PC-9 (cell line): ENCODE measurements at regions not wholly inside any gene's neighbourhood (a gene's known extent, or its start where the extent isn't known, plus 50 kb on each side); places are given as distances from the start of the nearest gene placed in this dataset.

Source experiments
- BruUV-seq: library from RNA; stranded (reverse); fragments of 400-500 nt; replicated peaks from 2 replicates; lab custom pipeline; 2021; lab: Mats Ljungman, UMichigan
- CTCF ChIA-PET: fragments of 300-600 bp; sonication (Branson Sonifier 250); formaldehyde crosslinking; loops from one replicate; lab custom pipeline; 2022; ENCODE audit warnings: antibody characterized with exemption; lab: Charles Lee
- POLR2A ChIA-PET: fragments of 300-600 bp; sonication (Branson Sonifier 250); formaldehyde crosslinking; loops from one replicate; lab custom pipeline; 2022; ENCODE audit warnings: antibody characterized with exemption; ENCODE audit not compliant: unreplicated experiment; lab: Charles Lee
- DNase-seq, 2 experiments: peaks; one replicate each; pipeline versions ENCODE4 v3.0.0 to v3.0.0-alpha.2; 2015 to 2022; ENCODE audit warnings: mixed read lengths in 1 of 2
- H2AFZ ChIP-seq: fragments of 200-600 bp; sonication (generic); 2 replicates; pipeline ENCODE4 v1.8.1; 2017; ENCODE audit warnings: antibody characterized with exemption
- H3F3A ChIP-seq: fragments of 200-600 bp; sonication (generic); 2 replicates; pipeline ENCODE4 v1.8.1; 2017; ENCODE audit warnings: antibody characterized with exemption, mild to moderate bottlenecking, low read depth; ENCODE audit not compliant: insufficient read depth
- H3K27ac ChIP-seq: fragments of 200-600 bp; sonication (generic); 2 replicates; pipeline ENCODE4 v1.6.1; 2016; ENCODE audit warnings: mixed run types
- H3K27me3 ChIP-seq: fragments of 200-600 bp; sonication (generic); 2 replicates; pipeline ENCODE4 v1.6.1; 2016; ENCODE audit warnings: low read depth, mixed run types; ENCODE audit not compliant: insufficient read depth
- H3K36me3 ChIP-seq: fragments of 200-600 bp; sonication (generic); 2 replicates; pipeline ENCODE4 v1.6.1; 2016; ENCODE audit warnings: low read depth, mixed run types
- H3K4me1 ChIP-seq: fragments of 200-600 bp; sonication (generic); replicated peaks from 2 replicates; pipeline ENCODE4 v1.6.1; 2016; ENCODE audit warnings: mixed run types; ENCODE audit not compliant: insufficient read depth
- H3K4me2 ChIP-seq: fragments of 200-600 bp; sonication (generic); 2 replicates; pipeline ENCODE4 v1.6.1; 2017; ENCODE audit warnings: mixed run types
- H3K4me3 ChIP-seq: fragments of 200-600 bp; sonication (generic); 2 replicates; pipeline ENCODE4 v1.6.1; 2016; ENCODE audit warnings: mixed run types
- H3K79me2 ChIP-seq: fragments of 200-600 bp; sonication (generic); 2 replicates; pipeline ENCODE4 v1.6.1; 2017; ENCODE audit warnings: low read depth, mixed run types
- H3K9me2 ChIP-seq: fragments of 200-600 bp; sonication (generic); 2 replicates; pipeline ENCODE4 v1.8.1; 2017; ENCODE audit warnings: mild to moderate bottlenecking; ENCODE audit not compliant: insufficient read depth
- H3K9me3 ChIP-seq: fragments of 200-600 bp; sonication (generic); 2 replicates; pipeline ENCODE4 v1.8.1; 2016; ENCODE audit warnings: low read depth; ENCODE audit not compliant: insufficient read depth
- H4K20me1 ChIP-seq: fragments of 200-600 bp; sonication (generic); 2 replicates; pipeline ENCODE4 v1.8.1; 2017; ENCODE audit not compliant: insufficient read depth
- EZH2 ChIP-seq: fragments of 200-600 bp; sonication (generic); IDR thresholded peaks from 2 replicates; pipeline ENCODE4 v1.8.0; 2017; ENCODE audit warnings: antibody characterized with exemption, low read depth
- intact Hi-C: fragments of 100-400 bp; cut with micrococcal nuclease; formaldehyde crosslinking; loops from one replicate; pipeline ENCODE4 v1.10.0; 2022; ENCODE audit not compliant: unreplicated experiment
- TF ChIP-seq, protein P1 (sequence below): fragments of 200-600 bp; sonication (generic); conservative IDR thresholded peaks from 2 replicates; pipeline ENCODE4 v1.6.1; 2017; ENCODE audit warnings: mixed run types, antibody characterized with exemption, mild to moderate bottlenecking, moderate library complexity

DNA sequence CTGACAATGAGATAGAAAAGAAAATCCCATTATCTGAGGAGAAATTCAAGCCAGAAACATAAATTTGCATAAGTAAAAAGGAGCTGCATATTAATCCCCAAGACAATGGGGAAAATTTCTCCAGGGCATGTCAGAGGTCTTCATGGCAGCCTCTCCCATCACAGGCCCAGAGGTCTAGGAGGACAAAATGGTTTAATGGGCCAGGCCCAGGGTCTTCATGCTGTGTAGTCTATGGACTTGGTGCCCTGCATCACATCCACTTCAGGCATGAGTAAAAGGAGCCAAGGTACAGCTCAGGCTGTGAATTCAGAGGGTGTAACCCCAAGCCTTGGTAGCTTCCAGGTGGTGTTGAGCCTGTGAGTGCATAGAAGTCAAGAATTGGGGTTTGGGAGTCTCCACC, 1097.2 kb upstream of the RAG2 start:
- DNase-seq = no peak
- BruUV-seq = no TSS peak
- Histone ChIP-seq H3K4me1 (no peaks in the 10 kb centered on the region), H3K4me2 (no peak overlapping the region), H3K4me3 (no peak overlapping the region), H3K27ac (no peak overlapping the region), H3K27me3 (no peaks in the 10 kb centered on the region), H3F3A (no peaks in the 10 kb centered on the region), H4K20me1 (no peaks in the 10 kb centered on the region), H3K9me3 (peaks cover 13% of the 10 kb centered on the region), H2AFZ (no peak overlapping the region), H3K79me2 (no peaks in the 10 kb centered on the region), H3K36me3 (no peaks in the 10 kb centered on the region), H3K9me2 (no peaks in the 10 kb centered on the region; the same call in 1 of the 2 replicates)
- ChIA-PET CTCF (interaction anchor here (0.7 kb wide), 1 partner anchor 1202 kb away, joined by 6 read pairs; no protein-coding TSS in a partner anchor), POLR2A (no interaction called here)
- intact Hi-C loops = no loop called here
- TF ChIP-seq EZH2 = no peak
- TF ChIP-seq, protein P1, sequence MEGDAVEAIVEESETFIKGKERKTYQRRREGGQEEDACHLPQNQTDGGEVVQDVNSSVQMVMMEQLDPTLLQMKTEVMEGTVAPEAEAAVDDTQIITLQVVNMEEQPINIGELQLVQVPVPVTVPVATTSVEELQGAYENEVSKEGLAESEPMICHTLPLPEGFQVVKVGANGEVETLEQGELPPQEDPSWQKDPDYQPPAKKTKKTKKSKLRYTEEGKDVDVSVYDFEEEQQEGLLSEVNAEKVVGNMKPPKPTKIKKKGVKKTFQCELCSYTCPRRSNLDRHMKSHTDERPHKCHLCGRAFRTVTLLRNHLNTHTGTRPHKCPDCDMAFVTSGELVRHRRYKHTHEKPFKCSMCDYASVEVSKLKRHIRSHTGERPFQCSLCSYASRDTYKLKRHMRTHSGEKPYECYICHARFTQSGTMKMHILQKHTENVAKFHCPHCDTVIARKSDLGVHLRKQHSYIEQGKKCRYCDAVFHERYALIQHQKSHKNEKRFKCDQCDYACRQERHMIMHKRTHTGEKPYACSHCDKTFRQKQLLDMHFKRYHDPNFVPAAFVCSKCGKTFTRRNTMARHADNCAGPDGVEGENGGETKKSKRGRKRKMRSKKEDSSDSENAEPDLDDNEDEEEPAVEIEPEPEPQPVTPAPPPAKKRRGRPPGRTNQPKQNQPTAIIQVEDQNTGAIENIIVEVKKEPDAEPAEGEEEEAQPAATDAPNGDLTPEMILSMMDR = no peak

DNA sequence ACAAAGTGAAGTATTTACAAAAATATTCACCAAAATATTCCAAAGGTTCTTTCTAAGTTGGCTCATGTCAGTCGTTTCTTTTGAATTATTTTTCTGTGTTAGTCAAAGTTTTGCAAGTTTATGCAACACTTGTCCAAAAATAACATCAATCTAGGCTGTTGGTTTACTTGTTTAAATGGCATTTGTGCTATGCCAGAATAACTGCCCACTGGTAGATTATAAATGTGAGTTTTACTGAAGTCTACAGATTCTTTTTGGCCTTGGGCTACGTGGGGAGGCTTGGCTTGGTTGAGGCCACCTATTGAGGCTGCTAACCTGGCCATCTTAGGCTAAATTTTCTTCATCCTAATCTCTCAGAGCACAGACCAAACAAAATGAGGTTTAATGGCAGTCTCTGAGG, 1091.9 kb upstream of the RAG2 start:
- no peak overlapping the region for H3K4me3 ChIP-seq
- CTCF ChIA-PET = no interaction called here
- BruUV-seq = no TSS peak
- H3K27me3 ChIP-seq = no peaks in the 10 kb centered on the region
- H4K20me1 ChIP-seq = no peaks in the 10 kb centered on the region
- no peaks in the 10 kb centered on the region for H3K36me3 ChIP-seq
- no peaks in the 10 kb centered on the region for H3K4me1 ChIP-seq
- no peak overlapping the region for H2AFZ ChIP-seq
- no peak overlapping the region for H3K4me2 ChIP-seq
- no peaks in the 10 kb centered on the region for H3F3A ChIP-seq
- intact Hi-C loops = no loop called here
- DNase-seq = no peak
- TF ChIP-seq EZH2 = no peak
- TF ChIP-seq, protein P1 = no peak
- H3K79me2 ChIP-seq = no peaks in the 10 kb centered on the region
- no peaks in the 10 kb centered on the region for H3K9me2 ChIP-seq
- POLR2A ChIA-PET = no interaction called here
- H3K27ac ChIP-seq = no peak overlapping the region
- peaks cover 8% of the 10 kb centered on the region; the same call in 1 of the 2 replicates for H3K9me3 ChIP-seq

DNA sequence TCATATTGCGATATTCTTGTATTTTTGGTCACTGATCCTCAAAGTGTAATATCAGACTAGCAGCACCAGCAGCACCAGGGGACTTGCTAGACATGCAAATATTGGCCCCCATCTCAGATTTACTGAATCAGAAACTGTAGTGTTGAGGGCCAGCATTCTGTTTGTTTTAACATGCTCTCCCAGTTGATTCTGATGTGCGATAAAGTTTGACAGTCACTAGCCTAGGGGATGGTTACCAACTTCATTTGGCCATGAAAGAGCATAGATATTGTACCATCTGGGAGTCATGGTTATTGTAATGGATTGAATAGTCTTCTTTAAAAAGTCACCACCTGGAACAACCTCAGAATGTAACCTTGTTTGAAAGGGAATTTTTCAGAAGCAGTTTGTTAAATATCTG, 1090.4 kb upstream of the RAG2 start:
- no TSS peak for BruUV-seq
- H4K20me1 ChIP-seq = no peaks in the 10 kb centered on the region
- no peak overlapping the region for H3K4me3 ChIP-seq
- H3K4me1 ChIP-seq = no peaks in the 10 kb centered on the region
- H3K27me3 ChIP-seq = no peaks in the 10 kb centered on the region
- H3K79me2 ChIP-seq = no peaks in the 10 kb centered on the region
- no peak overlapping the region for H2AFZ ChIP-seq
- CTCF ChIA-PET = no interaction called here
- H3K9me2 ChIP-seq = no peaks in the 10 kb centered on the region; the same call in 1 of the 2 replicates
- H3K4me2 ChIP-seq = no peak overlapping the region
- no peaks in the 10 kb centered on the region for H3F3A ChIP-seq
- 0 out of 2 replicates have a peak, but pooled peaks cover 6% of the 10 kb centered on the region for H3K9me3 ChIP-seq
- DNase-seq = no peak
- TF ChIP-seq, protein P1 = no peak
- TF ChIP-seq EZH2 = no peak
- H3K36me3 ChIP-seq = no peaks in the 10 kb centered on the region
- intact Hi-C loops = no loop called here
- POLR2A ChIA-PET = no interaction called here
- no peak overlapping the region for H3K27ac ChIP-seq
